GM13976 (cell line): ENCODE measurements at regions not wholly inside any gene's neighbourhood (a gene's known extent, or its start where the extent isn't known, plus 50 kb on each side); places are given as distances from the start of the nearest gene placed in this dataset.
"Not testable (repeated sequence)": the region's sequence is repeated elsewhere in the genome, so short reads cannot be mapped to it uniquely, and the experiment has no call there.

ENCODE experiments used
- DNase-seq: peaks from one replicate; pipeline ENCODE4 v3.0.0; 2012; ENCODE audit warnings: low spot score
- CTCF ChIP-seq: IDR thresholded peaks from 2 replicates; pipeline ENCODE4 v1.5.1; 2012; ENCODE audit warnings: borderline replicate concordance, mild to moderate bottlenecking; ENCODE audit not compliant: insufficient read depth; ENCODE audit errors: extremely low read depth, missing control alignments, control extremely low read depth
- in situ Hi-C: fragments of 300-500 bp; cut with MboI; formaldehyde crosslinking; loops from one replicate; pipeline ENCODE4 v1.12.0; 2022; ENCODE audit warnings: low sequenced_read_pairs, mixed read lengths, inconsistent platforms; ENCODE audit not compliant: unreplicated experiment

DNA sequence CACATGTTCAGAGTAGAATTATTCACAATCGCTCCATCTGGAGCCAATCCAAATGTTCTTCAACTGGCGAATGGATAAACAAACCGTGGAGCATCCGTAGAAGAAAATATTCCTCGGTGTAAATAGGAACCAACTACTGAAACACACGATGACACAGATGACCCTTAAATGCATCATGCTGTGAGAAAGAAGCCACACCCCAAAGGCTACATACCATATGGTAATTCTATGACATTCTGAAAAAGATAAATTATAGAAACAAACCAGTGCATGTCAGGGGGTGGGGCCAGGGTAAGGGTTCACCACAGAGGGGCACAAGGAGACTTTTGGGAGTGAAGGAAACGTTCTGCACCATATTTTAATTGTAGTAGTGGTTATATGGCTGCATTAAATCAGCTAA lies 312.2 kb upstream of the SMIM21 start:
- DNase-seq = no peak
- in situ Hi-C loops = no loop called here
- no peak for TF ChIP-seq CTCF

- DNase-seq = no peak
- TF ChIP-seq CTCF = no peak
- in situ Hi-C loops = no loop called here
Measured at GRCh38 chr18:75735291-75735690, 307.8 kb upstream of the SMIM21 start.

- in situ Hi-C loops = no loop called here
- TF ChIP-seq CTCF = no peak
- no peak for DNase-seq
Measured at GRCh38 chr18:75730249-75730648, 302.7 kb upstream of the SMIM21 start.

GRCh38 chr18:75728621-75729020 lies 301.1 kb upstream of the SMIM21 start:
- TF ChIP-seq CTCF = no peak
- in situ Hi-C loops = no loop called here
- DNase-seq = no peak

DNA sequence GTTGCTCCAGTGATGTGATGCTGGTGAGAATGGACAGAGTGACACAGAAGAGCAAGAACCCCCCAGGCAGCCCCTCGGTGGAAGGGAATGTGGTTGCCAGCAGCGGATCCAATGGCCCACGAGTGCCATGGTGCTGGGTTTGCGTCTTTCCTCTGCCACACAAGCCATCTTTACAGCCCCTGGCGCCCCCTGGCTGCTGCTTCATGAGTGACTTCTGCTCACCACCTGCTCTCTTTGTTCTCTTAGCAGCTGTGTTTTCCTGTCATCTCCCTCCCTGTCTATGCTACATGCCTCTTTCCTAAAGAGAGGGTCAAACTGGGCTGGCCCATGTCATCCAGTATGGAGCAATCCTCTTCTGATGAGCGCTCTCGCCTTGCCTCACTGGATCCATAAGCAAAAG lies 300.0 kb upstream of the SMIM21 start:
- in situ Hi-C loops = no loop called here
- peak; percentile 38 for TF ChIP-seq CTCF
- DNase-seq = peak; percentile 41

GRCh38 chr18:75723521-75724340 lies 296.2 kb upstream of the SMIM21 start:
- TF ChIP-seq CTCF = no peak
- no peak for DNase-seq
- in situ Hi-C loops = no loop called here

DNA sequence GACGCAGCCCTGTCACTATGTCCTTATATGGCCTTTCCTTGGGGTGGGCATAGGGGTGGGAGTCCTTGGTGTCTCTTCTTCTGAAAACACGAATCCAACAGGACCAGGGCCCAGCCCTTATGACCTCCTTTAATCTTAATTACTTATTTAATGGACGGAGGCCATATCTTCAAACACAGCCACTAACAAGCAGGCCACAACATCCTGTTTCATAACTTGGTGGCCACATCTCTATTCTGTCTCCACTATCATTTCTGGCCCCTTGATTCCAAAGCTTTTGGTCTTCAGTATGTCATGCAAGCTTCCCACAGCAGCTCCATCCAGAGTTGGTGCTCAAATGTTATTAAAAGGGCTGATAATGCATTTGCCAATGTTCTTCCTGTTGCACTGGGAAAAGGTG lies 287.3 kb upstream of the SMIM21 start:
- TF ChIP-seq CTCF = no peak
- in situ Hi-C loops = no loop called here
- no peak for DNase-seq

DNA sequence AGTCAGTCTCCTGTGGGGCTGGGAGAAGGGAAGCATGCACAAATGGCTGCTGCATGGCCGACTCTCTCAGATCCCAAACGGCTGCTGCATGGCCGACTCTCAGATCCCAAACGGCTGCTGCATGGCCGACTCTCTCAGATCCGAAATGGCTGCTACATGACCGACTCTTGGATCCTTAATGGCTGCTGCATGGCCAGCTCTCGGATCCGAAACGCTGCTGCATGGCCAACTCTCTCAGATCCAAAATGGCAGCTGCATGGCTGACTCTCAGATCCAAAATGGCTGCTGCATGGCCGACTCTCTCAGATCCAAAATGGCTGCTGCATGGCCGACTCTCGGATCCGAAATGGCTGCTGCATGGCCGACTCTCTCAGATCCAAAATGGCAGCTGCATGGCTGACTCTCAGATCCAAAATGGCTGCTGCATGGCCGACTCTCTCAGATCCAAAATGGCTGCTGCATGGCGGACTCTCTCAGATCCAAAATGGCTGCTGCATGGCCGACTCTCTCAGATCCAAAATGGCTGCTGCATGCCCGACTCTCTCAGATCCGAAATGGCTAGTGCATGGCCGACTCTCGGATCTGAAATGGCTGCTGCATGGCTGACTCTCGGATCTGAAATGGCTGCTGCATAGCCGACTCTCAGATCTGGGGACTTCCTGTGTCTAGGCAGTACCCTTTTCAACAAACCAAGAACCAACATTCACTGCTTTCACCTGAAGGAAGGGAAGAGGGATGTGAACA lies 284.8 kb upstream of the SMIM21 start:
- in situ Hi-C loops, DNase-seq: not testable (repeated sequence)
